WTC11 (cell line): ENCODE measurements at regions not wholly inside any gene's neighbourhood (a gene's known extent, or its start where the extent isn't known, plus 50 kb on each side); places are given as distances from the start of the nearest gene placed in this dataset.

ENCODE experiments used
- ATAC-seq: fragments of 200-7000 bp; cut with Tn5 transposase; 2 replicates; pipeline ENCODE4 v1.10.0; 2021; ENCODE audit warnings: mild to moderate bottlenecking, moderate library complexity
- CTCF ChIA-PET: fragments of 300-600 bp; sonication (Branson Sonifier 250); formaldehyde crosslinking; loops from one replicate; lab custom pipeline; 2021; ENCODE audit warnings: antibody characterized with exemption; lab: Charles Lee
- POLR2A ChIA-PET: fragments of 350-600 bp; sonication (Branson Sonifier 250); formaldehyde crosslinking; loops from one replicate; lab custom pipeline; 2021; ENCODE audit warnings: antibody characterized with exemption; lab: Charles Lee
- DNase-seq: peaks from one replicate; pipeline ENCODE4 v3.0.0; 2021; ENCODE audit warnings: low spot score
- H3K27ac Mint-ChIP-seq: 2 replicates; pipeline ENCODE4 v1.8.0; 2021; ENCODE audit warnings: mixed read lengths
- H3K27me3 Mint-ChIP-seq: 2 replicates; pipeline ENCODE4 v1.8.0; 2021; ENCODE audit warnings: low read depth, mild to moderate bottlenecking, moderate library complexity, mixed read lengths
- H3K36me3 Mint-ChIP-seq: 2 replicates; pipeline ENCODE4 v1.8.0; 2021; ENCODE audit warnings: mixed read lengths
- H3K4me1 Mint-ChIP-seq: 2 replicates; pipeline ENCODE4 v1.8.0; 2022; ENCODE audit warnings: mixed read lengths
- H3K4me3 Mint-ChIP-seq: 2 replicates; pipeline ENCODE4 v1.8.0; 2021; ENCODE audit warnings: mild to moderate bottlenecking, moderate library complexity, mixed read lengths
- H3K9me3 Mint-ChIP-seq: 2 replicates; pipeline ENCODE4 v1.8.0; 2021; ENCODE audit warnings: mixed read lengths
- CBFB ChIP-seq: sonication (generic); formaldehyde crosslinking; IDR thresholded peaks from 2 replicates; pipeline ENCODE4 v1.8.1; 2022; ENCODE audit warnings: mild to moderate bottlenecking, low read depth, missing genetic modification reagents
- E2F5 ChIP-seq: sonication (generic); formaldehyde crosslinking; IDR thresholded peaks from 2 replicates; pipeline ENCODE4 v1.8.1; 2022; ENCODE audit warnings: mild to moderate bottlenecking, moderate library complexity, missing genetic modification reagents
- ERG ChIP-seq: fragments of 250-450 bp; sonication (Bioruptor Pico); IDR thresholded peaks from 2 replicates; pipeline ENCODE4 v1.8.0; 2021; ENCODE audit warnings: mild to moderate bottlenecking
- ETV6 ChIP-seq: sonication (generic); formaldehyde crosslinking; IDR thresholded peaks from 2 replicates; pipeline ENCODE4 v1.8.1; 2022; ENCODE audit warnings: mild to moderate bottlenecking, missing genetic modification reagents
- HMGA2 ChIP-seq: fragments of 250-450 bp; sonication (Bioruptor Pico); IDR thresholded peaks from 2 replicates; pipeline ENCODE4 v1.4.0; 2021; ENCODE audit warnings: mild to moderate bottlenecking, moderate library complexity
- NR2C2 ChIP-seq: sonication (generic); formaldehyde crosslinking; IDR thresholded peaks from 2 replicates; pipeline ENCODE4 v1.8.0; 2022; ENCODE audit warnings: mild to moderate bottlenecking, missing genetic modification reagents
- OVOL2 ChIP-seq: fragments of 250-450 bp; sonication (Bioruptor Pico); IDR thresholded peaks from 2 replicates; pipeline ENCODE4 v1.9.0; 2021; ENCODE audit warnings: mild to moderate bottlenecking, borderline replicate concordance
- PRRX2 ChIP-seq: fragments of 250-450 bp; sonication (Bioruptor Pico); IDR thresholded peaks from 2 replicates; pipeline ENCODE4 v1.8.0; 2021; ENCODE audit warnings: mild to moderate bottlenecking
- SMAD4 ChIP-seq: sonication (generic); formaldehyde crosslinking; IDR thresholded peaks from 2 replicates; pipeline ENCODE4 v1.8.0; 2022; ENCODE audit warnings: mild to moderate bottlenecking, missing genetic modification reagents
- USF1 ChIP-seq: sonication (generic); formaldehyde crosslinking; IDR thresholded peaks from 2 replicates; pipeline ENCODE4 v1.8.0; 2022; ENCODE audit warnings: mild to moderate bottlenecking, missing genetic modification reagents
- ZNF416 ChIP-seq: fragments of 250-450 bp; sonication (Bioruptor Pico); IDR thresholded peaks from 2 replicates; pipeline ENCODE4 v1.9.0; 2021; ENCODE audit warnings: mild to moderate bottlenecking, inconsistent platforms
- ZNF512 ChIP-seq: sonication (generic); formaldehyde crosslinking; IDR thresholded peaks from 2 replicates; pipeline ENCODE4 v1.8.1; 2022; ENCODE audit warnings: missing genetic modification reagents, borderline replicate concordance
- ZNF671 ChIP-seq: fragments of 250-450 bp; sonication (Bioruptor Pico); IDR thresholded peaks from 2 replicates; pipeline ENCODE4 v1.8.0; 2021; ENCODE audit warnings: mild to moderate bottlenecking
- TF ChIP-seq, protein P1 (sequence below): fragments of 250-450 bp; sonication (Bioruptor Pico); IDR thresholded peaks from 2 replicates; pipeline ENCODE4 v1.9.0; 2021; ENCODE audit warnings: mild to moderate bottlenecking, borderline replicate concordance
- TF ChIP-seq, protein P2 (sequence below): sonication (generic); formaldehyde crosslinking; IDR thresholded peaks from 2 replicates; pipeline ENCODE4 v1.8.0; 2022; ENCODE audit warnings: mild to moderate bottlenecking, missing genetic modification reagents

DNA sequence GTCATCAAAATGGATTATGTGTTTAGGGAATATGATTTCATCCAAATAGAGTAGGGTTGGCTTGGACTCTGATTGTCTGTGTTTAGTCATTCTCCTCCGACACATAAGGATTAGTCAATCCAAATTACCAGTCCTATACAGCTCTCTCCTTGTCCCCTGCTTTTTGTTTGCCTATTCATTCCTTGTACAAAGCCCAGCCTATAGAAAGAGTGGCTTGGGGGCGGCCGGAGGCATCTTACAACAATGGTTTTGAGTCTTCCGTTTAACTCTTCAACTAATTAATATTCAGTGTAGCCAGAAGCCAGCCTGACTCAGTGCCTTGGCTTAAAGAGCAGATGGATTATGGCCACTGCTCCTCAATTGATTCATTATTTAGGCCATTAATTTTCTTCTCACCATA lies 796.6 kb upstream of the POU3F4 start:
- DNase-seq (no peak), ATAC-seq (peak; percentile 44; the same call in 1 of the 2 replicates)
- ChIA-PET CTCF (no interaction called here), POLR2A (no interaction called here)
- H3K27me3 Mint-ChIP-seq: no peaks in the 10 kb centered on the region
- H3K4me3 Mint-ChIP-seq: no peak overlapping the region
- peaks cover 11% of the 10 kb centered on the region for H3K4me1 Mint-ChIP-seq
- H3K36me3 Mint-ChIP-seq: no peaks in the 10 kb centered on the region
- no peak overlapping the region for H3K27ac Mint-ChIP-seq
- H3K9me3 Mint-ChIP-seq: no peaks in the 10 kb centered on the region
- TF ChIP-seq CBFB (CRISPR knock-in tag) (no peak), ETV6 (CRISPR knock-in tag) (no peak)

DNA sequence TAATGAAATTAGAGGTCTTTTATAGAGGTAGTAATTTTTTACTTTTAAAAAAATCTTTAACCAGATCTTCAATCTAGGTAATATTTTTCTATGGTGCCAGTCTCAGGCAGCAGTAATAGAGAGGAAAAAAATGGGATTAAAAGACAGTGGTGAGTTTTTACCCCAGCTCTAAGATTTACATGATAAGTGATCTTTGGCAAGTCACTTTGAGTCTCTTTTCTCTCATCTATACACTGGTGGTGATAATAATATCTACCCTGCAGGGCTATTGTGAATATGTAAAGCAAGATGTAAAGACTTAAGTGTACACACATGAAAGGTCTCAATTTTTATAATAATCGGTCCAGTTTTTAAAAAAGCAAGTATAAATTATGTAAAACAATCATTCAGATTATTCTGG lies 786.2 kb upstream of the POU3F4 start:
- H3K9me3 Mint-ChIP-seq: peaks cover 4% of the 10 kb centered on the region
- H3K27me3 Mint-ChIP-seq: no peaks in the 10 kb centered on the region
- CTCF ChIA-PET: no interaction called here
- peaks cover 4% of the 10 kb centered on the region for H3K36me3 Mint-ChIP-seq
- peaks cover 19% of the 10 kb centered on the region for H3K4me1 Mint-ChIP-seq
- no peak for ATAC-seq
- TF ChIP-seq HMGA2 (no peak), SMAD4 (CRISPR knock-in tag) (no peak), ZNF416 (CRISPR knock-in tag) (no peak), ERG (no peak), ZNF512 (no peak), USF1 (no peak), E2F5 (CRISPR knock-in tag) (no peak), ZNF671 (no peak), PRRX2 (CRISPR knock-in tag) (no peak), ETV6 (CRISPR knock-in tag) (no peak), OVOL2 (CRISPR knock-in tag) (no peak), NR2C2 (CRISPR knock-in tag) (no peak)
- TF ChIP-seq, protein P1, sequence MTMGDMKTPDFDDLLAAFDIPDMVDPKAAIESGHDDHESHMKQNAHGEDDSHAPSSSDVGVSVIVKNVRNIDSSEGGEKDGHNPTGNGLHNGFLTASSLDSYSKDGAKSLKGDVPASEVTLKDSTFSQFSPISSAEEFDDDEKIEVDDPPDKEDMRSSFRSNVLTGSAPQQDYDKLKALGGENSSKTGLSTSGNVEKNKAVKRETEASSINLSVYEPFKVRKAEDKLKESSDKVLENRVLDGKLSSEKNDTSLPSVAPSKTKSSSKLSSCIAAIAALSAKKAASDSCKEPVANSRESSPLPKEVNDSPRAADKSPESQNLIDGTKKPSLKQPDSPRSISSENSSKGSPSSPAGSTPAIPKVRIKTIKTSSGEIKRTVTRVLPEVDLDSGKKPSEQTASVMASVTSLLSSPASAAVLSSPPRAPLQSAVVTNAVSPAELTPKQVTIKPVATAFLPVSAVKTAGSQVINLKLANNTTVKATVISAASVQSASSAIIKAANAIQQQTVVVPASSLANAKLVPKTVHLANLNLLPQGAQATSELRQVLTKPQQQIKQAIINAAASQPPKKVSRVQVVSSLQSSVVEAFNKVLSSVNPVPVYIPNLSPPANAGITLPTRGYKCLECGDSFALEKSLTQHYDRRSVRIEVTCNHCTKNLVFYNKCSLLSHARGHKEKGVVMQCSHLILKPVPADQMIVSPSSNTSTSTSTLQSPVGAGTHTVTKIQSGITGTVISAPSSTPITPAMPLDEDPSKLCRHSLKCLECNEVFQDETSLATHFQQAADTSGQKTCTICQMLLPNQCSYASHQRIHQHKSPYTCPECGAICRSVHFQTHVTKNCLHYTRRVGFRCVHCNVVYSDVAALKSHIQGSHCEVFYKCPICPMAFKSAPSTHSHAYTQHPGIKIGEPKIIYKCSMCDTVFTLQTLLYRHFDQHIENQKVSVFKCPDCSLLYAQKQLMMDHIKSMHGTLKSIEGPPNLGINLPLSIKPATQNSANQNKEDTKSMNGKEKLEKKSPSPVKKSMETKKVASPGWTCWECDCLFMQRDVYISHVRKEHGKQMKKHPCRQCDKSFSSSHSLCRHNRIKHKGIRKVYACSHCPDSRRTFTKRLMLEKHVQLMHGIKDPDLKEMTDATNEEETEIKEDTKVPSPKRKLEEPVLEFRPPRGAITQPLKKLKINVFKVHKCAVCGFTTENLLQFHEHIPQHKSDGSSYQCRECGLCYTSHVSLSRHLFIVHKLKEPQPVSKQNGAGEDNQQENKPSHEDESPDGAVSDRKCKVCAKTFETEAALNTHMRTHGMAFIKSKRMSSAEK (CRISPR knock-in tag): no peak
- TF ChIP-seq, protein P2, sequence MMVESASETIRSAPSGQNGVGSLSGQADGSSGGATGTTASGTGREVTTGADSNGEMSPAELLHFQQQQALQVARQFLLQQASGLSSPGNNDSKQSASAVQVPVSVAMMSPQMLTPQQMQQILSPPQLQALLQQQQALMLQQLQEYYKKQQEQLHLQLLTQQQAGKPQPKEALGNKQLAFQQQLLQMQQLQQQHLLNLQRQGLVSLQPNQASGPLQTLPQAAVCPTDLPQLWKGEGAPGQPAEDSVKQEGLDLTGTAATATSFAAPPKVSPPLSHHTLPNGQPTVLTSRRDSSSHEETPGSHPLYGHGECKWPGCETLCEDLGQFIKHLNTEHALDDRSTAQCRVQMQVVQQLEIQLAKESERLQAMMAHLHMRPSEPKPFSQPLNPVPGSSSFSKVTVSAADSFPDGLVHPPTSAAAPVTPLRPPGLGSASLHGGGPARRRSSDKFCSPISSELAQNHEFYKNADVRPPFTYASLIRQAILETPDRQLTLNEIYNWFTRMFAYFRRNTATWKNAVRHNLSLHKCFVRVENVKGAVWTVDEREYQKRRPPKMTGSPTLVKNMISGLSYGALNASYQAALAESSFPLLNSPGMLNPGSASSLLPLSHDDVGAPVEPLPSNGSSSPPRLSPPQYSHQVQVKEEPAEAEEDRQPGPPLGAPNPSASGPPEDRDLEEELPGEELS (CRISPR knock-in tag): no peak
- TF ChIP-seq, all 79 proteins: peak for 0
- H3K4me3 Mint-ChIP-seq: no peak overlapping the region
- no peak overlapping the region for H3K27ac Mint-ChIP-seq
- POLR2A ChIA-PET: no interaction called here
- DNase-seq: no peak
